HepG2 (cell line): ENCODE measurements at regions not wholly inside any gene's neighbourhood (a gene's known extent, or its start where the extent isn't known, plus 50 kb on each side); places are given as distances from the start of the nearest gene placed in this dataset.

ENCODE experiments used
- ATAC-seq: fragments of 200-7000 bp; cut with Tn5 transposase; 3 replicates; pipeline ENCODE4 v1.9.1; 2020; ENCODE audit warnings: mild to moderate bottlenecking, moderate library complexity
- BruUV-seq: library from RNA; stranded (reverse); fragments of 400-500 nt; replicated peaks from 2 replicates; lab custom pipeline; 2021; lab: Mats Ljungman, UMichigan
- CTCF ChIA-PET: fragments of 300-600 bp; formaldehyde crosslinking; extraction: SDS; loops from one replicate; lab custom pipeline; 2021; ENCODE audit warnings: low total read pairs, inconsistent platforms, low intra/inter-chr PET ratio; lab: Yijun Ruan, JAX
- POLR2A ChIA-PET: fragments of 350-600 bp; sonication (Branson Sonifier 250); formaldehyde crosslinking; loops from one replicate; lab custom pipeline; 2020; ENCODE audit warnings: antibody characterized with exemption, inconsistent platforms; lab: Yijun Ruan, JAX
- DNase-seq: peaks from one replicate; pipeline ENCODE4 v3.0.0-alpha.2; 2015; ENCODE audit warnings: low spot score
- FAIRE-seq: peaks from 3 replicates; lab custom pipeline; 2011; peaks lifted over from hg19 to GRCh38; lab: Jason Lieb, UNC
- H2AFZ ChIP-seq: one replicate; pipeline ENCODE4 v1.6.1; 2011; ENCODE audit warnings: low read length, inconsistent platforms
- H3K27ac ChIP-seq: fragments of 300-600 bp; 3 replicates; pipeline ENCODE4 v1.8.0; 2011; ENCODE audit warnings: mixed run types, mild to moderate bottlenecking, mixed read lengths, low read length, inconsistent platforms; ENCODE audit not compliant: insufficient read depth; ENCODE audit errors: extremely low read length
- H3K27me3 ChIP-seq, 2 experiments: fragments of 200-600 bp in 1 of 2; 2 replicates in 1 of 2; 3 replicates in 1 of 2; pipeline versions ENCODE4 v1.6.0 to v1.8.0; 2011; ENCODE audit warnings: low read length in 2 of 2, mild to moderate bottlenecking in 2 of 2, moderate library complexity in 2 of 2, inconsistent platforms in 1 of 2; ENCODE audit not compliant: insufficient read depth in 2 of 2, control insufficient read depth in 1 of 2
- H3K36me3 ChIP-seq, 2 experiments: fragments of 200-600 bp in 1 of 2; replicated peaks in 1 of 2; 2 replicates in 1 of 2; 3 replicates in 1 of 2; pipeline versions ENCODE4 v1.5.1 to v1.8.0; 2011; ENCODE audit warnings: low read length in 2 of 2, inconsistent platforms in 1 of 2; ENCODE audit not compliant: insufficient read depth in 2 of 2, control insufficient read depth in 1 of 2
- H3K4me1 ChIP-seq: 2 replicates; pipeline ENCODE4 v1.5.1; 2012; ENCODE audit warnings: low read length, inconsistent platforms; ENCODE audit not compliant: insufficient read depth
- H3K4me2 ChIP-seq: 2 replicates; pipeline ENCODE4 v1.6.0; 2011; ENCODE audit warnings: low read depth, low read length, inconsistent platforms
- H3K4me3 ChIP-seq, 3 experiments: fragments of 200-600 bp in 1 of 3; sonication (generic), shearing (Covaris generic) in 1 of 3; replicated peaks in 1 of 3; 2 replicates each; pipeline ENCODE4 v1.5.1; 2011 to 2016; ENCODE audit warnings: low read length in 3 of 3, inconsistent platforms in 2 of 3, low read depth in 2 of 3, mild to moderate bottlenecking in 2 of 3, control low read depth in 1 of 3, mixed read lengths in 1 of 3; ENCODE audit not compliant: insufficient read depth in 1 of 3
- H3K79me2 ChIP-seq: one replicate; pipeline ENCODE4 v1.6.1; 2011; ENCODE audit warnings: low read length, inconsistent platforms; ENCODE audit not compliant: insufficient read depth
- H3K9ac ChIP-seq: 2 replicates; pipeline ENCODE4 v1.6.0; 2011; ENCODE audit warnings: mild to moderate bottlenecking, low read depth, low read length, inconsistent platforms; ENCODE audit not compliant: insufficient read depth
- H3K9me3 ChIP-seq: 2 replicates; pipeline ENCODE4 v1.5.1; 2012; ENCODE audit warnings: mild to moderate bottlenecking, low read length
- H4K20me1 ChIP-seq: 2 replicates; pipeline ENCODE4 v1.6.0; 2011; ENCODE audit warnings: inconsistent platforms, mild to moderate bottlenecking, low read length, moderate library complexity; ENCODE audit not compliant: insufficient read depth
- ATF4 ChIP-seq, 2 experiments: fragments of 450-650 bp in 1 of 2; sonication (generic) in 1 of 2; formaldehyde crosslinking; IDR thresholded peaks; 2 replicates each; pipeline versions ENCODE4 v1.5.0 to v1.8.0; 2020 to 2022; ENCODE audit warnings: mild to moderate bottlenecking in 1 of 2, missing genetic modification reagents in 1 of 2
- GATAD2A ChIP-seq: IDR thresholded peaks from 2 replicates; pipeline ENCODE4 v1.6.1; 2016
- KLF13 ChIP-seq: sonication (generic); formaldehyde crosslinking; IDR thresholded peaks from 2 replicates; pipeline ENCODE4 v1.4.0; 2020; ENCODE audit warnings: mild to moderate bottlenecking, missing genetic modification reagents
- PITX1 ChIP-seq: sonication (generic); formaldehyde crosslinking; IDR thresholded peaks from 2 replicates; pipeline ENCODE4 v1.5.1; 2020; ENCODE audit warnings: mild to moderate bottlenecking, missing genetic modification reagents
- RXRA ChIP-seq: sonication (generic); formaldehyde crosslinking; IDR thresholded peaks from 2 replicates; pipeline ENCODE4 v1.5.1; 2020; ENCODE audit warnings: missing genetic modification reagents
- STAG1 ChIP-seq: sonication (generic); formaldehyde crosslinking; IDR thresholded peaks from 2 replicates; pipeline ENCODE4 v1.4.0; 2020; ENCODE audit warnings: missing genetic modification reagents
- ZFP90 ChIP-seq: sonication (generic); formaldehyde crosslinking; IDR thresholded peaks from 2 replicates; pipeline ENCODE4 v1.8.0; 2022; ENCODE audit warnings: missing genetic modification reagents, mild to moderate bottlenecking, inconsistent platforms, borderline replicate concordance
- ZMYM2 ChIP-seq: sonication (generic); formaldehyde crosslinking; IDR thresholded peaks from 2 replicates; pipeline ENCODE4 v1.8.0; 2022; ENCODE audit warnings: mild to moderate bottlenecking, missing genetic modification reagents
- ZNF382 ChIP-seq: sonication (generic); formaldehyde crosslinking; IDR thresholded peaks from 2 replicates; pipeline ENCODE4 v1.5.0; 2020; ENCODE audit warnings: missing genetic modification reagents, mild to moderate bottlenecking, borderline replicate concordance
- ZNF562 ChIP-seq: sonication (generic); formaldehyde crosslinking; IDR thresholded peaks from 2 replicates; pipeline ENCODE4 v1.8.0; 2022; ENCODE audit warnings: missing genetic modification reagents, borderline replicate concordance
- ZSCAN30 ChIP-seq: sonication (generic); formaldehyde crosslinking; IDR thresholded peaks from 2 replicates; pipeline ENCODE4 v1.5.0; 2020; ENCODE audit warnings: mild to moderate bottlenecking, missing genetic modification reagents
- WGBS: methylation state at CpG from one replicate; pipeline ENCODE4 v1.1.6; 2017; ENCODE audit warnings: low lambda C conversion rate; 5-methylcytosine and 5-hydroxymethylcytosine counted together
- in situ Hi-C: cut with HindIII; loops from 2 replicates; pipeline ENCODE4 v1.10.0; 2017; ENCODE audit warnings: low pct_unique_long_range_greater_than_20kb; ENCODE audit not compliant: extremely low pct_ligation_motif_present
- intact Hi-C: fragments of 100-400 bp; cut with micrococcal nuclease; formaldehyde crosslinking; loops from one replicate; pipeline ENCODE4 v1.10.0; 2022; ENCODE audit not compliant: unreplicated experiment
- TF ChIP-seq, protein P1 (sequence below): sonication (generic); formaldehyde crosslinking; conservative IDR thresholded peaks from 2 replicates; pipeline ENCODE4 v1.4.0; 2020; ENCODE audit warnings: missing genetic modification reagents
- TF ChIP-seq, protein P2 (sequence below): sonication (generic); formaldehyde crosslinking; conservative IDR thresholded peaks from 2 replicates; pipeline ENCODE4 v1.4.0; 2020; ENCODE audit warnings: missing genetic modification reagents

DNA sequence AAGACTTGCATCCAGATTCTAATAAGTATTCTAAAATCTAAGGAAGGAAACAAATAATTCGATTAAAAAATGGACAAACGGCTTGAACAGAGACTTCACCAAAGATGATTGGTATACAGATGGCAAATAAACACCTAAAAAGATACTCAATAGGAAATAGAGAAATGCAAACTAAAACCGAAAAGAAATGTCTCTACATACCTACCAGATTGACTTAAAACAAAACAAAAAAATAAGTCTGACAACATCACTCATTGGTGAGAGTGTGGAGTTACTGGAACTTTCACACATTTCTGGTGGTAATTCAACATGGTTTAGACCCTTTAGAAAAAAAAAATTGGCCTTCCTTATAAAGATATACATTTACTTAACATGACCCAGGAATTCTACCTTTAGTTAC is 869.8 kb downstream of the TTLL7 start:
- TF ChIP-seq GATAD2A (CRISPR knock-in tag) (no peak), ZNF382 (no peak), ZNF562 (CRISPR knock-in tag) (no peak), ZFP90 (CRISPR knock-in tag) (no peak), ZSCAN30 (CRISPR knock-in tag) (no peak), PITX1 (CRISPR knock-in tag) (no peak), ATF4 (CRISPR knock-in tag; IDR thresholded peaks at IDR 0.05) (no peak), KLF13 (CRISPR knock-in tag) (no peak), RXRA (CRISPR knock-in tag) (no peak), ZMYM2 (no peak), STAG1 (CRISPR knock-in tag) (no peak)
- TF ChIP-seq, protein P1, sequence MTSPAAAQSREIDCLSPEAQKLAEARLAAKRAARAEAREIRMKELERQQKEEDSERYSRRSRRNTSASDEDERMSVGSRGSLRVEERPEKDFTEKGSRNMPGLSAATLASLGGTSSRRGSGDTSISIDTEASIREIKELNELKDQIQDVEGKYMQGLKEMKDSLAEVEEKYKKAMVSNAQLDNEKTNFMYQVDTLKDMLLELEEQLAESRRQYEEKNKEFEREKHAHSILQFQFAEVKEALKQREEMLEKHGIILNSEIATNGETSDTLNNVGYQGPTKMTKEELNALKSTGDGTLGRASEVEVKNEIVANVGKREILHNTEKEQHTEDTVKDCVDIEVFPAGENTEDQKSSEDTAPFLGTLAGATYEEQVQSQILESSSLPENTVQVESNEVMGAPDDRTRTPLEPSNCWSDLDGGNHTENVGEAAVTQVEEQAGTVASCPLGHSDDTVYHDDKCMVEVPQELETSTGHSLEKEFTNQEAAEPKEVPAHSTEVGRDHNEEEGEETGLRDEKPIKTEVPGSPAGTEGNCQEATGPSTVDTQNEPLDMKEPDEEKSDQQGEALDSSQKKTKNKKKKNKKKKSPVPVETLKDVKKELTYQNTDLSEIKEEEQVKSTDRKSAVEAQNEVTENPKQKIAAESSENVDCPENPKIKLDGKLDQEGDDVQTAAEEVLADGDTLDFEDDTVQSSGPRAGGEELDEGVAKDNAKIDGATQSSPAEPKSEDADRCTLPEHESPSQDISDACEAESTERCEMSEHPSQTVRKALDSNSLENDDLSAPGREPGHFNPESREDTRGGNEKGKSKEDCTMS (CRISPR knock-in tag), result no peak
- TF ChIP-seq, protein P2, sequence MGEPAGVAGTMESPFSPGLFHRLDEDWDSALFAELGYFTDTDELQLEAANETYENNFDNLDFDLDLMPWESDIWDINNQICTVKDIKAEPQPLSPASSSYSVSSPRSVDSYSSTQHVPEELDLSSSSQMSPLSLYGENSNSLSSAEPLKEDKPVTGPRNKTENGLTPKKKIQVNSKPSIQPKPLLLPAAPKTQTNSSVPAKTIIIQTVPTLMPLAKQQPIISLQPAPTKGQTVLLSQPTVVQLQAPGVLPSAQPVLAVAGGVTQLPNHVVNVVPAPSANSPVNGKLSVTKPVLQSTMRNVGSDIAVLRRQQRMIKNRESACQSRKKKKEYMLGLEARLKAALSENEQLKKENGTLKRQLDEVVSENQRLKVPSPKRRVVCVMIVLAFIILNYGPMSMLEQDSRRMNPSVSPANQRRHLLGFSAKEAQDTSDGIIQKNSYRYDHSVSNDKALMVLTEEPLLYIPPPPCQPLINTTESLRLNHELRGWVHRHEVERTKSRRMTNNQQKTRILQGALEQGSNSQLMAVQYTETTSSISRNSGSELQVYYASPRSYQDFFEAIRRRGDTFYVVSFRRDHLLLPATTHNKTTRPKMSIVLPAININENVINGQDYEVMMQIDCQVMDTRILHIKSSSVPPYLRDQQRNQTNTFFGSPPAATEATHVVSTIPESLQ (CRISPR knock-in tag), result no peak
- in situ Hi-C loops, result no loop called here
- H3K27ac ChIP-seq, result no peak overlapping the region
- CTCF ChIA-PET, result no interaction called here
- no peak overlapping the region for H3K9ac ChIP-seq
- H3K4me3 ChIP-seq, result no peak overlapping the region
- H3K9me3 ChIP-seq, result peaks cover 65% of the 10 kb centered on the region
- POLR2A ChIA-PET, result no interaction called here
- WGBS, result under 1% methylated on average over 3 of the region's 3 CpGs
- no peaks in the 10 kb centered on the region for H4K20me1 ChIP-seq
- DNase-seq, result no peak
- H3K27me3 ChIP-seq, result no peaks in the 10 kb centered on the region
- no peaks in the 10 kb centered on the region for H3K36me3 ChIP-seq
- H3K79me2 ChIP-seq, result no peaks in the 10 kb centered on the region
- no peaks in the 10 kb centered on the region for H3K4me1 ChIP-seq
- no peak overlapping the region for H3K4me2 ChIP-seq
- no peak for FAIRE-seq
- intact Hi-C loops, result no loop called here
- H2AFZ ChIP-seq, result no peak overlapping the region
- no peak for ATAC-seq
- no TSS peak for BruUV-seq
